ENCODE measurements at regions not wholly inside any gene's neighbourhood (a gene's known extent, or its start where the extent isn't known, plus 50 kb on each side); places are given as distances from the start of the nearest gene placed in this dataset.

DNA sequence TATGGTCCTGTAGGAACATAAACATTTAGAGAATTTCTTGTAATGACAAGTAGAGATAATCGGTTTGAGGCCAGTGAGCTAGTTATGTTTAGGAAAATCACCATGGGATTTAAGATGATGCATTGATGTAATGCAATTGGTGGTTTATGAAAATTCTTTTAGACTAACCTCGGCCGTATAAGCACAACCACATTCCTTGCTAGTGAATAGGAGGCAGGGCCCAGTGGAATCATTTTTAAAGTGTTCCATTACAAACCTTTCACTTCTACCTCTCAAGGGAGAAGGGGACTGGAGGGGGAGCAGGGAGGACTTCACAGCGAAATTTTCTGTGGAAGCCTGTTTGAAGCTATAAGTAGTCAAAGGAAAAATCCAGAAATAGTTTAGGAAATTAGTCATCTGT is 71.8 kb upstream of the NFIL3 start:
- TF ChIP-seq, protein P1, sequence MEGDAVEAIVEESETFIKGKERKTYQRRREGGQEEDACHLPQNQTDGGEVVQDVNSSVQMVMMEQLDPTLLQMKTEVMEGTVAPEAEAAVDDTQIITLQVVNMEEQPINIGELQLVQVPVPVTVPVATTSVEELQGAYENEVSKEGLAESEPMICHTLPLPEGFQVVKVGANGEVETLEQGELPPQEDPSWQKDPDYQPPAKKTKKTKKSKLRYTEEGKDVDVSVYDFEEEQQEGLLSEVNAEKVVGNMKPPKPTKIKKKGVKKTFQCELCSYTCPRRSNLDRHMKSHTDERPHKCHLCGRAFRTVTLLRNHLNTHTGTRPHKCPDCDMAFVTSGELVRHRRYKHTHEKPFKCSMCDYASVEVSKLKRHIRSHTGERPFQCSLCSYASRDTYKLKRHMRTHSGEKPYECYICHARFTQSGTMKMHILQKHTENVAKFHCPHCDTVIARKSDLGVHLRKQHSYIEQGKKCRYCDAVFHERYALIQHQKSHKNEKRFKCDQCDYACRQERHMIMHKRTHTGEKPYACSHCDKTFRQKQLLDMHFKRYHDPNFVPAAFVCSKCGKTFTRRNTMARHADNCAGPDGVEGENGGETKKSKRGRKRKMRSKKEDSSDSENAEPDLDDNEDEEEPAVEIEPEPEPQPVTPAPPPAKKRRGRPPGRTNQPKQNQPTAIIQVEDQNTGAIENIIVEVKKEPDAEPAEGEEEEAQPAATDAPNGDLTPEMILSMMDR (optimal IDR thresholded peaks at IDR 0.05 in 1 of 3, IDR thresholded peaks at IDR 0.05 in 1 of 3, conservative IDR thresholded peaks at IDR 0.05 in 1 of 3; ENCODE audit: extremely low read depth in 1 of 3, insufficient read depth in 2 of 3, low read length in 3 of 3): no peak
- TF ChIP-seq EZH2 (IDR thresholded peaks at IDR 0.05; ENCODE audit: low read length): no peak
